HG02763 (cell line): ENCODE measurements at regions not wholly inside any gene's neighbourhood (a gene's known extent, or its start where the extent isn't known, plus 50 kb on each side); places are given as distances from the start of the nearest gene placed in this dataset.

ENCODE experiments used
- ATAC-seq: cut with Tn5 transposase; IDR thresholded peaks from one replicate; pipeline ENCODE4 v1.9.1; 2021; ENCODE audit warnings: mild to moderate bottlenecking, moderate library complexity; ENCODE audit not compliant: unreplicated experiment

- ATAC-seq = no peak
These were observed 97.7 kb upstream of the MEOX2 start for GRCh38 chr7:15783987-15784693.

- ATAC-seq = no peak
These were observed 96.2 kb upstream of the MEOX2 start for GRCh38 chr7:15782656-15783055.

GRCh38 chr7:15781944-15782343 lies 95.5 kb upstream of the MEOX2 start:
- ATAC-seq = no peak

- no peak for ATAC-seq
These were observed 93.8 kb upstream of the MEOX2 start for GRCh38 chr7:15780271-15780670.

GRCh38 chr7:15778191-15778590 lies 91.7 kb upstream of the MEOX2 start:
- no peak for ATAC-seq

- ATAC-seq = no peak
These were observed 79.3 kb upstream of the MEOX2 start for GRCh38 chr7:15765753-15766152.

GRCh38 chr7:15764851-15765382 lies 78.4 kb upstream of the MEOX2 start:
- ATAC-seq = no peak

- no peak for ATAC-seq
These were observed 77.5 kb upstream of the MEOX2 start for GRCh38 chr7:15764010-15764409.

GRCh38 chr7:15757041-15758000 lies 70.8 kb upstream of the MEOX2 start:
- ATAC-seq = no peak

GRCh38 chr7:15755061-15755460 lies 68.6 kb upstream of the MEOX2 start:
- ATAC-seq = no peak

GRCh38 chr7:15753887-15754579 lies 67.5 kb upstream of the MEOX2 start:
- no peak for ATAC-seq

GRCh38 chr7:15752377-15752776 lies 65.9 kb upstream of the MEOX2 start:
- ATAC-seq = no peak

GRCh38 chr7:15751191-15751701 lies 64.8 kb upstream of the MEOX2 start:
- no peak for ATAC-seq

- ATAC-seq = no peak
These were observed 64.2 kb upstream of the MEOX2 start for GRCh38 chr7:15750727-15751126.

GRCh38 chr7:15749631-15750030 lies 63.1 kb upstream of the MEOX2 start:
- no peak for ATAC-seq

- ATAC-seq = no peak
These were observed 61.2 kb upstream of the MEOX2 start for GRCh38 chr7:15747712-15748111.

GRCh38 chr7:15747301-15747700 lies 60.8 kb upstream of the MEOX2 start:
- ATAC-seq = no peak

GRCh38 chr7:15743926-15744480 lies 57.5 kb upstream of the MEOX2 start:
- no peak for ATAC-seq

GRCh38 chr7:15737601-15738000 lies 51.1 kb upstream of the MEOX2 start:
- no peak for ATAC-seq
